IMR-90 (cell line): ENCODE measurements at regions not wholly inside any gene's neighbourhood (a gene's known extent, or its start where the extent isn't known, plus 50 kb on each side); places are given as distances from the start of the nearest gene placed in this dataset.

Experiments used
- ATAC-seq: fragments of 200-7000 bp; cut with Tn5 transposase; 2 replicates; pipeline ENCODE4 v1.9.1; 2020; ENCODE audit warnings: low read depth, mild to moderate bottlenecking, moderate library complexity
- BruUV-seq: library from RNA; stranded (reverse); fragments of 400-500 nt; replicated peaks from 2 replicates; lab custom pipeline; 2021; lab: Mats Ljungman, UMichigan
- CTCF ChIA-PET: fragments of 300-600 bp; formaldehyde crosslinking; extraction: SDS; loops from one replicate; lab custom pipeline; 2021; ENCODE audit warnings: antibody characterized with exemption; lab: Yijun Ruan, JAX
- POLR2A ChIA-PET: fragments of 300-600 bp; sonication (Branson Sonifier 250); formaldehyde crosslinking; loops from one replicate; lab custom pipeline; 2022; ENCODE audit warnings: antibody characterized with exemption; ENCODE audit not compliant: unreplicated experiment; lab: Charles Lee
- DNase-seq: peaks from one replicate; pipeline ENCODE4 v3.0.0; 2013
- H2AFZ ChIP-seq: replicated peaks from 2 replicates; pipeline ENCODE3; 2013; ENCODE audit warnings: low read length, mild to moderate bottlenecking; ENCODE audit not compliant: poor library complexity
- H2AK5ac ChIP-seq: 2 replicates; pipeline ENCODE4 v1.6.1; 2013; ENCODE audit warnings: low read depth, low read length, inconsistent platforms
- H2AK9ac ChIP-seq: replicated peaks from 2 replicates; pipeline ENCODE3; 2013; ENCODE audit warnings: mild to moderate bottlenecking, low read depth, low read length, moderate library complexity; ENCODE audit not compliant: poor library complexity
- H2BK120ac ChIP-seq: 2 replicates; pipeline ENCODE4 v1.6.1; 2013; ENCODE audit warnings: low read depth, low read length, inconsistent platforms
- H2BK15ac ChIP-seq: 3 replicates; pipeline ENCODE4 v1.6.1; 2013; ENCODE audit warnings: low read depth, low read length, inconsistent platforms
- H2BK20ac ChIP-seq: 2 replicates; pipeline ENCODE4 v1.6.1; 2013; ENCODE audit warnings: low read depth, mild to moderate bottlenecking, inconsistent platforms, low read length, moderate library complexity
- H2BK5ac ChIP-seq: 2 replicates; pipeline ENCODE4 v1.6.1; 2013; ENCODE audit warnings: mild to moderate bottlenecking, low read depth, low read length, inconsistent platforms; ENCODE audit not compliant: poor library complexity, severe bottlenecking
- H3K14ac ChIP-seq: replicated peaks from 2 replicates; pipeline ENCODE4 v1.6.1; 2013; ENCODE audit warnings: low read depth, low read length, inconsistent platforms
- H3K18ac ChIP-seq: 2 replicates; pipeline ENCODE4 v1.6.1; 2013; ENCODE audit warnings: low read depth, low read length, control low read depth
- H3K23ac ChIP-seq: 2 replicates; pipeline ENCODE4 v1.6.1; 2013; ENCODE audit warnings: low read depth, low read length, inconsistent platforms
- H3K27ac ChIP-seq: 2 replicates; pipeline ENCODE4 v1.5.1; 2013; ENCODE audit warnings: mild to moderate bottlenecking, control low read depth, low read length; ENCODE audit not compliant: insufficient read depth
- H3K27me3 ChIP-seq: 2 replicates; pipeline ENCODE4 v1.6.1; 2013; ENCODE audit warnings: low read length; ENCODE audit not compliant: control insufficient read depth, insufficient read depth
- H3K36me3 ChIP-seq: 2 replicates; pipeline ENCODE4 v1.6.1; 2013; ENCODE audit warnings: low read length, mixed read lengths; ENCODE audit not compliant: control insufficient read depth, insufficient read depth
- H3K4ac ChIP-seq: 2 replicates; pipeline ENCODE4 v1.6.1; 2013; ENCODE audit warnings: low read depth, low read length, inconsistent platforms
- H3K4me1 ChIP-seq: 2 replicates; pipeline ENCODE4 v1.6.1; 2013; ENCODE audit warnings: low read length, mixed read lengths; ENCODE audit not compliant: control insufficient read depth, insufficient read depth
- H3K4me2 ChIP-seq: 2 replicates; pipeline ENCODE4 v1.6.1; 2013; ENCODE audit warnings: low read depth, mild to moderate bottlenecking, control low read depth, low read length, moderate library complexity
- H3K4me3 ChIP-seq: 2 replicates; pipeline ENCODE4 v1.5.1; 2013; ENCODE audit warnings: low read depth, mild to moderate bottlenecking, control low read depth, low read length, moderate library complexity; ENCODE audit not compliant: insufficient read depth
- H3K56ac ChIP-seq: 2 replicates; pipeline ENCODE4 v1.6.1; 2013; ENCODE audit warnings: low read length, inconsistent platforms; ENCODE audit not compliant: insufficient read depth; ENCODE audit errors: extremely low read depth
- H3K79me1 ChIP-seq, 2 experiments: 2 replicates each; pipeline ENCODE4 v1.6.1; 2013; ENCODE audit warnings: low read length in 2 of 2, inconsistent platforms in 1 of 2, low read depth in 1 of 2
- H3K9ac ChIP-seq: 2 replicates; pipeline ENCODE4 v1.6.1; 2013; ENCODE audit warnings: low read depth, low read length, control low read depth
- H3K9me1 ChIP-seq: 2 replicates; pipeline ENCODE4 v1.6.1; 2013; ENCODE audit warnings: low read length, inconsistent platforms; ENCODE audit not compliant: insufficient read depth
- H3K9me3 ChIP-seq: 2 replicates; pipeline ENCODE4 v1.6.1; 2013; ENCODE audit warnings: low read length; ENCODE audit not compliant: control insufficient read depth, insufficient read depth
- H4K20me1 ChIP-seq: 2 replicates; pipeline ENCODE4 v1.6.1; 2013; ENCODE audit warnings: low read length, inconsistent platforms; ENCODE audit not compliant: insufficient read depth
- H4K5ac ChIP-seq: 2 replicates; pipeline ENCODE4 v1.6.1; 2013; ENCODE audit warnings: mild to moderate bottlenecking, low read depth, low read length, control low read depth
- H4K8ac ChIP-seq, 2 experiments: 2 replicates each; pipeline ENCODE4 v1.6.1; 2013; ENCODE audit warnings: low read depth in 2 of 2, low read length in 2 of 2, control low read depth in 1 of 2, inconsistent platforms in 1 of 2
- H4K91ac ChIP-seq: 2 replicates; pipeline ENCODE4 v1.6.1; 2013; ENCODE audit warnings: low read depth, low read length, inconsistent platforms; ENCODE audit not compliant: insufficient read depth
- BHLHE40 ChIP-seq: fragments of 150-350 bp; IDR thresholded peaks from 2 replicates; pipeline ENCODE4 v1.6.1; 2016; ENCODE audit warnings: mild to moderate bottlenecking, low read depth, low read length
- CEBPB ChIP-seq: IDR thresholded peaks from 2 replicates; pipeline ENCODE4 v1.6.1; 2012; ENCODE audit warnings: low read depth, low read length, improper control_type of control experiment
- CHD1 ChIP-seq: IDR thresholded peaks from 2 replicates; pipeline ENCODE4 v1.6.1; 2012; ENCODE audit warnings: low read depth, low read length, improper control_type of control experiment
- FOS ChIP-seq: fragments of 150-350 bp; IDR thresholded peaks from 2 replicates; pipeline ENCODE4 v1.6.1; 2016; ENCODE audit warnings: low read depth, low read length
- MAFK ChIP-seq: IDR thresholded peaks from 2 replicates; pipeline ENCODE4 v1.6.1; 2012; ENCODE audit warnings: low read depth, low read length, improper control_type of control experiment
- MAZ ChIP-seq: IDR thresholded peaks from 2 replicates; pipeline ENCODE4 v1.6.1; 2012; ENCODE audit warnings: low read depth, mild to moderate bottlenecking, low read length, improper control_type of control experiment, moderate library complexity, borderline replicate concordance
- MXI1 ChIP-seq: IDR thresholded peaks from 2 replicates; pipeline ENCODE4 v1.6.1; 2012; ENCODE audit warnings: low read depth, mild to moderate bottlenecking, low read length, moderate library complexity, borderline replicate concordance
- NFE2L2 ChIP-seq: fragments of 150-350 bp; IDR thresholded peaks from 2 replicates; pipeline ENCODE4 v1.6.1; 2016; ENCODE audit warnings: low read depth, mild to moderate bottlenecking, low read length
- POLR2A ChIP-seq: IDR thresholded peaks from 2 replicates; pipeline ENCODE4 v1.6.1; 2012; ENCODE audit warnings: mild to moderate bottlenecking, low read depth, low read length
- RAD21 ChIP-seq: IDR thresholded peaks from 2 replicates; pipeline ENCODE4 v1.6.1; 2012; ENCODE audit warnings: low read length, improper control_type of control experiment
- RCOR1 ChIP-seq: IDR thresholded peaks from 2 replicates; pipeline ENCODE4 v1.6.1; 2012; ENCODE audit warnings: mild to moderate bottlenecking, low read length, improper control_type of control experiment; ENCODE audit not compliant: insufficient replicate concordance
- RFX5 ChIP-seq: IDR thresholded peaks from 2 replicates; pipeline ENCODE4 v1.8.0; 2012; ENCODE audit warnings: low read depth, mild to moderate bottlenecking, low read length, moderate library complexity
- SMC3 ChIP-seq: fragments of 150-350 bp; IDR thresholded peaks from 2 replicates; pipeline ENCODE4 v1.6.1; 2016; ENCODE audit warnings: low read depth, mild to moderate bottlenecking, antibody characterized with exemption, low read length, moderate library complexity
- USF2 ChIP-seq: fragments of 150-350 bp; IDR thresholded peaks from 2 replicates; pipeline ENCODE4 v1.6.1; 2017; ENCODE audit warnings: mild to moderate bottlenecking, antibody characterized with exemption, low read length, low read depth
- WGBS, 2 experiments: methylation state at CpG; one replicate each; pipeline versions ENCODE4 v1.1.5 to v1.1.7; 2013; ENCODE audit warnings: missing lambda C conversion rate in 2 of 2; ENCODE audit not compliant: insufficient read length in 1 of 2; ENCODE audit errors: extremely low coverage in 2 of 2; 5-methylcytosine and 5-hydroxymethylcytosine counted together
- dilution Hi-C: fragments of 300-500 bp; cut with HindIII; formaldehyde crosslinking; loops from one replicate; pipeline ENCODE4 v1.14.3; 2018; ENCODE audit warnings: low sequenced_read_pairs; ENCODE audit not compliant: unreplicated experiment
- in situ Hi-C: fragments of 300-500 bp; cut with MboI; formaldehyde crosslinking; loops from 3 replicates; pipeline ENCODE4 v1.14.3; 2019; ENCODE audit warnings: low sequenced_read_pairs, inconsistent platforms, mixed read lengths
- intact Hi-C: fragments of 100-400 bp; cut with micrococcal nuclease; formaldehyde crosslinking; loops from 2 replicates; pipeline ENCODE4 v1.10.0; 2022
- TF ChIP-seq, protein P1 (sequence below): conservative IDR thresholded peaks from 2 replicates; pipeline ENCODE4 v1.5.1; 2012; ENCODE audit warnings: mild to moderate bottlenecking, low read depth, low read length, improper control_type of control experiment
- TF ChIP-seq, protein P2 (sequence below): fragments of 150-350 bp; IDR thresholded peaks from 2 replicates; pipeline ENCODE4 v1.6.1; 2016; ENCODE audit warnings: low read depth, mild to moderate bottlenecking, low read length, moderate library complexity, borderline replicate concordance

GRCh38 chr5:4653475-4653874 is 486.7 kb upstream of the ADAMTS16 start:
- H3K27me3 ChIP-seq: no peaks in the 10 kb centered on the region
- ChIA-PET POLR2A (no interaction called here), CTCF (interaction anchor here (0.6 kb wide), 1 partner anchor 19 kb away, joined by 3 read pairs; no protein-coding TSS in a partner anchor)
- H4K20me1 ChIP-seq: no peaks in the 10 kb centered on the region
- no peak overlapping the region for H4K5ac ChIP-seq
- no CpG with 5 or more reads among the region's 1 CpG for WGBS, 2 experiments
- H2BK120ac ChIP-seq: no peak overlapping the region
- H3K4ac ChIP-seq: no peak overlapping the region
- no peak overlapping the region for H4K8ac ChIP-seq
- H3K14ac ChIP-seq: no peak overlapping the region
- intact Hi-C loops: no loop called here
- no peak overlapping the region for H3K56ac ChIP-seq
- no peak overlapping the region for H4K91ac ChIP-seq
- dilution Hi-C loops: no loop called here
- H3K18ac ChIP-seq: no peak overlapping the region
- no peak overlapping the region for H2BK15ac ChIP-seq
- H3K9me1 ChIP-seq: no peaks in the 10 kb centered on the region
- H3K79me1 ChIP-seq: no peaks in the 10 kb centered on the region
- H3K23ac ChIP-seq: no peak overlapping the region
- H2BK20ac ChIP-seq: no peak overlapping the region
- DNase-seq: no peak
- H3K4me2 ChIP-seq: no peak overlapping the region
- peaks cover 12% of the 10 kb centered on the region for H3K9me3 ChIP-seq
- no peaks in the 10 kb centered on the region for H3K4me1 ChIP-seq
- H3K9ac ChIP-seq: no peak overlapping the region
- BruUV-seq: no TSS peak
- H3K36me3 ChIP-seq: no peaks in the 10 kb centered on the region
- no peak overlapping the region for H2AK5ac ChIP-seq
- no peak overlapping the region for H2AK9ac ChIP-seq
- in situ Hi-C loops: no loop called here
- no peak overlapping the region for H2AFZ ChIP-seq
- H2BK5ac ChIP-seq: no peak overlapping the region
- TF ChIP-seq CHD1 (no peak), RFX5 (no peak), MAZ (no peak), POLR2A (no peak), RCOR1 (no peak), SMC3 (no peak), MAFK (no peak), FOS (no peak), BHLHE40 (no peak), NFE2L2 (no peak), RAD21 (no peak), USF2 (no peak), CEBPB (no peak), MXI1 (no peak)
- TF ChIP-seq, protein P1, sequence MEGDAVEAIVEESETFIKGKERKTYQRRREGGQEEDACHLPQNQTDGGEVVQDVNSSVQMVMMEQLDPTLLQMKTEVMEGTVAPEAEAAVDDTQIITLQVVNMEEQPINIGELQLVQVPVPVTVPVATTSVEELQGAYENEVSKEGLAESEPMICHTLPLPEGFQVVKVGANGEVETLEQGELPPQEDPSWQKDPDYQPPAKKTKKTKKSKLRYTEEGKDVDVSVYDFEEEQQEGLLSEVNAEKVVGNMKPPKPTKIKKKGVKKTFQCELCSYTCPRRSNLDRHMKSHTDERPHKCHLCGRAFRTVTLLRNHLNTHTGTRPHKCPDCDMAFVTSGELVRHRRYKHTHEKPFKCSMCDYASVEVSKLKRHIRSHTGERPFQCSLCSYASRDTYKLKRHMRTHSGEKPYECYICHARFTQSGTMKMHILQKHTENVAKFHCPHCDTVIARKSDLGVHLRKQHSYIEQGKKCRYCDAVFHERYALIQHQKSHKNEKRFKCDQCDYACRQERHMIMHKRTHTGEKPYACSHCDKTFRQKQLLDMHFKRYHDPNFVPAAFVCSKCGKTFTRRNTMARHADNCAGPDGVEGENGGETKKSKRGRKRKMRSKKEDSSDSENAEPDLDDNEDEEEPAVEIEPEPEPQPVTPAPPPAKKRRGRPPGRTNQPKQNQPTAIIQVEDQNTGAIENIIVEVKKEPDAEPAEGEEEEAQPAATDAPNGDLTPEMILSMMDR: no peak
- TF ChIP-seq, protein P2, sequence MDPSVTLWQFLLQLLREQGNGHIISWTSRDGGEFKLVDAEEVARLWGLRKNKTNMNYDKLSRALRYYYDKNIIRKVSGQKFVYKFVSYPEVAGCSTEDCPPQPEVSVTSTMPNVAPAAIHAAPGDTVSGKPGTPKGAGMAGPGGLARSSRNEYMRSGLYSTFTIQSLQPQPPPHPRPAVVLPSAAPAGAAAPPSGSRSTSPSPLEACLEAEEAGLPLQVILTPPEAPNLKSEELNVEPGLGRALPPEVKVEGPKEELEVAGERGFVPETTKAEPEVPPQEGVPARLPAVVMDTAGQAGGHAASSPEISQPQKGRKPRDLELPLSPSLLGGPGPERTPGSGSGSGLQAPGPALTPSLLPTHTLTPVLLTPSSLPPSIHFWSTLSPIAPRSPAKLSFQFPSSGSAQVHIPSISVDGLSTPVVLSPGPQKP: no peak
- no peak overlapping the region for H3K4me3 ChIP-seq
- H3K27ac ChIP-seq: no peak overlapping the region
- ATAC-seq: no peak
